ENCODE measurements at regions not wholly inside any gene's neighbourhood (a gene's known extent, or its start where the extent isn't known, plus 50 kb on each side); places are given as distances from the start of the nearest gene placed in this dataset.

GRCh38 chr7:18294411-18294810, 201.1 kb upstream of the HDAC9 start:
- TF ChIP-seq CTCF (IDR thresholded peaks at IDR 0.05 in 4 of 5, conservative IDR thresholded peaks at IDR 0.05 in 1 of 5) = no peak
- TF ChIP-seq POLR2A (IDR thresholded peaks at IDR 0.05) = no peak
- no peaks in the 10 kb centered on the region for H3K27me3 ChIP-seq
- in situ Hi-C loops (cut with MboI; ENCODE audit: low sequenced_read_pairs in 4 of 4) = no loop called here
- ATAC-seq (no peak), DNase-seq (no peak)
- no peak overlapping the region for H3K27ac ChIP-seq
- H3K36me3 ChIP-seq = no peaks in the 10 kb centered on the region
- H3K4me3 ChIP-seq = no peak overlapping the region
- no peaks in the 10 kb centered on the region for H3K4me1 ChIP-seq
- H3K9me3 ChIP-seq = no peaks in the 10 kb centered on the region
- intact Hi-C loops (cut with DNase I; ENCODE audit: low total_unique reads) = no loop called here

GRCh38 chr7:18295781-18296423, 199.6 kb upstream of the HDAC9 start:
- intact Hi-C loops (cut with DNase I; ENCODE audit: low total_unique reads) (no loop called here), in situ Hi-C loops (cut with MboI; ENCODE audit: low sequenced_read_pairs in 4 of 4) (no loop called here)
- no peaks in the 10 kb centered on the region for H3K27me3 ChIP-seq
- no peaks in the 10 kb centered on the region for H3K9me3 ChIP-seq
- H3K4me3 ChIP-seq = no peak overlapping the region
- ATAC-seq (no peak), DNase-seq (no peak)
- TF ChIP-seq CTCF (IDR thresholded peaks at IDR 0.05 in 4 of 5, conservative IDR thresholded peaks at IDR 0.05 in 1 of 5) (no peak), POLR2A (IDR thresholded peaks at IDR 0.05) (no peak)
- H3K36me3 ChIP-seq = no peaks in the 10 kb centered on the region
- H3K4me1 ChIP-seq = no peaks in the 10 kb centered on the region
- no peak overlapping the region for H3K27ac ChIP-seq

GRCh38 chr7:18302097-18302496, 193.5 kb upstream of the HDAC9 start:
- in situ Hi-C loops (cut with MboI; ENCODE audit: low sequenced_read_pairs in 4 of 4) = no loop called here
- DNase-seq (no peak), ATAC-seq (no peak)
- Histone ChIP-seq H3K9me3 (no peaks in the 10 kb centered on the region), H3K27me3 (no peaks in the 10 kb centered on the region), H3K36me3 (no peaks in the 10 kb centered on the region), H3K4me1 (no peaks in the 10 kb centered on the region), H3K4me3 (no peak overlapping the region), H3K27ac (no peak overlapping the region)
- intact Hi-C loops (cut with DNase I; ENCODE audit: low total_unique reads) = no loop called here
- TF ChIP-seq POLR2A (IDR thresholded peaks at IDR 0.05) (no peak), CTCF (IDR thresholded peaks at IDR 0.05 in 4 of 5, conservative IDR thresholded peaks at IDR 0.05 in 1 of 5) (no peak)

- in situ Hi-C loops (cut with MboI; ENCODE audit: low sequenced_read_pairs in 4 of 4) = no loop called here
- intact Hi-C loops (cut with DNase I; ENCODE audit: low total_unique reads) = no loop called here
- DNase-seq (no peak), ATAC-seq (no peak)
- Histone ChIP-seq H3K4me3 (no peak overlapping the region), H3K9me3 (no peaks in the 10 kb centered on the region), H3K27me3 (no peaks in the 10 kb centered on the region), H3K36me3 (no peaks in the 10 kb centered on the region), H3K4me1 (no peaks in the 10 kb centered on the region), H3K27ac (no peak overlapping the region)
- no peak for TF ChIP-seq POLR2A (IDR thresholded peaks at IDR 0.05)
- TF ChIP-seq CTCF (IDR thresholded peaks at IDR 0.05 in 4 of 5, conservative IDR thresholded peaks at IDR 0.05 in 1 of 5) = no peak
Observed at GRCh38 chr7:18305866-18306265, 189.7 kb upstream of the HDAC9 start.

- intact Hi-C loops (cut with DNase I; ENCODE audit: low total_unique reads) = no loop called here
- Histone ChIP-seq H3K27me3 (no peaks in the 10 kb centered on the region), H3K4me1 (no peaks in the 10 kb centered on the region), H3K27ac (no peak overlapping the region), H3K4me3 (no peak overlapping the region), H3K36me3 (no peaks in the 10 kb centered on the region), H3K9me3 (no peaks in the 10 kb centered on the region)
- no peak for DNase-seq
- ATAC-seq = no peak
- in situ Hi-C loops (cut with MboI; ENCODE audit: low sequenced_read_pairs in 4 of 4) = no loop called here
- no peak for TF ChIP-seq POLR2A (IDR thresholded peaks at IDR 0.05)
- no peak for TF ChIP-seq CTCF (IDR thresholded peaks at IDR 0.05 in 4 of 5, conservative IDR thresholded peaks at IDR 0.05 in 1 of 5)
Observed at GRCh38 chr7:18306696-18307095, 188.9 kb upstream of the HDAC9 start.

All from gastrocnemius medialis (tissue), 4 donors.